ENCODE measurements at regions not wholly inside any gene's neighbourhood (a gene's known extent, or its start where the extent isn't known, plus 50 kb on each side); places are given as distances from the start of the nearest gene placed in this dataset.

- DNase-seq (ENCODE audit: low read depth) = no peak
- H3K4me3 ChIP-seq (ENCODE audit: low read depth, low read length) = no peak overlapping the region
- TF ChIP-seq CTCF (conservative IDR thresholded peaks at IDR 0.05; ENCODE audit: low read depth, low read length) = no peak
These were observed 1044.4 kb upstream of the MAP3K7 start for GRCh38 chr6:91631227-91631626.

GRCh38 chr6:91626911-91627310, 1040.0 kb upstream of the MAP3K7 start:
- no peak for DNase-seq (ENCODE audit: low read depth)
- H3K4me3 ChIP-seq (ENCODE audit: low read depth, low read length) = no peak overlapping the region
- no peak for TF ChIP-seq CTCF (conservative IDR thresholded peaks at IDR 0.05; ENCODE audit: low read depth, low read length)

GRCh38 chr6:91613481-91613880, 1026.6 kb upstream of the MAP3K7 start:
- no peak overlapping the region for H3K4me3 ChIP-seq (ENCODE audit: low read depth, low read length)
- no peak for TF ChIP-seq CTCF (conservative IDR thresholded peaks at IDR 0.05; ENCODE audit: low read depth, low read length)
- no peak for DNase-seq (ENCODE audit: low read depth)

- DNase-seq (ENCODE audit: low read depth) = no peak
- H3K4me3 ChIP-seq (ENCODE audit: low read depth, low read length) = no peak overlapping the region
- TF ChIP-seq CTCF (conservative IDR thresholded peaks at IDR 0.05; ENCODE audit: low read depth, low read length) = no peak
These were observed 1024.3 kb upstream of the MAP3K7 start for GRCh38 chr6:91611190-91611589.

GRCh38 chr6:91608428-91608827, 1021.6 kb upstream of the MAP3K7 start:
- no peak overlapping the region for H3K4me3 ChIP-seq (ENCODE audit: low read depth, low read length)
- no peak for TF ChIP-seq CTCF (conservative IDR thresholded peaks at IDR 0.05; ENCODE audit: low read depth, low read length)
- DNase-seq (ENCODE audit: low read depth) = no peak

- no peak overlapping the region for H3K4me3 ChIP-seq (ENCODE audit: low read depth, low read length)
- no peak for TF ChIP-seq CTCF (conservative IDR thresholded peaks at IDR 0.05; ENCODE audit: low read depth, low read length)
- no peak for DNase-seq (ENCODE audit: low read depth)
These were observed 1019.5 kb upstream of the MAP3K7 start for GRCh38 chr6:91606148-91606901.

- TF ChIP-seq CTCF (conservative IDR thresholded peaks at IDR 0.05; ENCODE audit: low read depth, low read length) = no peak
- H3K4me3 ChIP-seq (ENCODE audit: low read depth, low read length) = no peak overlapping the region
- no peak for DNase-seq (ENCODE audit: low read depth)
These were observed 1013.7 kb upstream of the MAP3K7 start for GRCh38 chr6:91600561-91600960.
